ENCODE measurements at regions not wholly inside any gene's neighbourhood (a gene's known extent, or its start where the extent isn't known, plus 50 kb on each side); places are given as distances from the start of the nearest gene placed in this dataset.

GRCh38 chr1:75034376-75034775 is 99.8 kb upstream of the LHX8 start:
- DNase-seq (ENCODE audit: low spot score) (no peak), FAIRE-seq (no peak), ATAC-seq (no peak)
- Histone ChIP-seq H2AFZ (ENCODE audit: low read length) (no peak overlapping the region), H3K27ac (ENCODE audit: extremely low read length, insufficient read depth, low read length) (no peak overlapping the region), H3K9me3 (ENCODE audit: low read length) (peaks cover 15% of the 10 kb centered on the region), H3K4me2 (ENCODE audit: low read depth, low read length) (no peak overlapping the region), H3K36me3 (replicated peaks in 1 of 2; ENCODE audit: control insufficient read depth in 1 of 2, insufficient read depth in 2 of 2, low read length in 2 of 2) (no peaks in the 10 kb centered on the region), H3K79me2 (ENCODE audit: insufficient read depth, low read length) (no peaks in the 10 kb centered on the region), H3K4me1 (ENCODE audit: insufficient read depth, low read length) (no peaks in the 10 kb centered on the region), H3K27me3 (ENCODE audit: control insufficient read depth in 1 of 2, insufficient read depth in 2 of 2, low read length in 2 of 2) (no peaks in the 10 kb centered on the region), H3K9ac (ENCODE audit: insufficient read depth, low read depth, low read length) (no peak overlapping the region), H3K4me3 (replicated peaks in 1 of 3; ENCODE audit: insufficient read depth in 1 of 3, low read depth in 2 of 3, low read length in 3 of 3) (no peak overlapping the region), H4K20me1 (ENCODE audit: insufficient read depth, low read length) (no peaks in the 10 kb centered on the region)
- TF ChIP-seq ZNF446 (CRISPR knock-in tag; IDR thresholded peaks at IDR 0.05): no peak
- TF ChIP-seq JDP2 (CRISPR knock-in tag; IDR thresholded peaks at IDR 0.05; ENCODE audit: borderline replicate concordance): no peak
- TF ChIP-seq THAP11 (CRISPR knock-in tag; IDR thresholded peaks at IDR 0.05): no peak
- ChIA-PET CTCF (ENCODE audit: low intra/inter-chr PET ratio, low total read pairs) (no interaction called here), POLR2A (no interaction called here)
- intact Hi-C loops (cut with micrococcal nuclease; ENCODE audit: unreplicated experiment) (no loop called here), in situ Hi-C loops (cut with HindIII; ENCODE audit: extremely low pct_ligation_motif_present, low pct_unique_long_range_greater_than_20kb) (no loop called here)
- no TSS peak for BruUV-seq (replicated peaks)
- WGBS (ENCODE audit: low lambda C conversion rate): 0% methylated on average over 3 of the region's 3 CpGs

DNA sequence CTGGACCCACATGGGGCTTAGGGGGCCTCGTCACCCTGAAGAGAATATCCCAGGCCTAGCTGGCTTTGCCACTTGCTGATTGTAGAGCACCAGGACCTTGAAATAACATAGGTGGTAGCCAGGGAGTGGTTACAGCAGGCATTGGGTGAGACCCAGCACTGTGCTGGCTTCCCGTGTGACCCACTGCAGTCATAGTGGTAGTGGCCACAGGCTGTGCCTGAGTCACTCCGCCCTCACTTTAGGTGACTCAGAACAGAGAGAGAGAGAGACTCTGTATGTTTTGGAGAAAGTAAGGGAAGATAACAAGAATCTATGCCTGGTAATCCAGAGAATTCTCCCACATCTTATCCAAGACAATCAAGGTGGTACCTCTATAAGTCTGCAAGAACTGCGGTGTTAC is 98.7 kb upstream of the LHX8 start:
- H3K27me3 ChIP-seq (ENCODE audit: control insufficient read depth in 1 of 2, insufficient read depth in 2 of 2, low read length in 2 of 2): no peaks in the 10 kb centered on the region
- ATAC-seq (no peak), DNase-seq (ENCODE audit: low spot score) (no peak), FAIRE-seq (no peak)
- H3K4me1 ChIP-seq (ENCODE audit: insufficient read depth, low read length): no peaks in the 10 kb centered on the region
- in situ Hi-C loops (cut with HindIII; ENCODE audit: extremely low pct_ligation_motif_present, low pct_unique_long_range_greater_than_20kb) (no loop called here), intact Hi-C loops (cut with micrococcal nuclease; ENCODE audit: unreplicated experiment) (no loop called here)
- H3K9me3 ChIP-seq (ENCODE audit: low read length): peaks cover 15% of the 10 kb centered on the region
- H3K36me3 ChIP-seq (replicated peaks in 1 of 2; ENCODE audit: control insufficient read depth in 1 of 2, insufficient read depth in 2 of 2, low read length in 2 of 2): no peaks in the 10 kb centered on the region
- no peaks in the 10 kb centered on the region for H3K79me2 ChIP-seq (ENCODE audit: insufficient read depth, low read length)
- POLR2A ChIA-PET: no interaction called here
- H3K9ac ChIP-seq (ENCODE audit: insufficient read depth, low read depth, low read length): no peak overlapping the region
- CTCF ChIA-PET (ENCODE audit: low intra/inter-chr PET ratio, low total read pairs): no interaction called here
- no peak overlapping the region for H3K4me2 ChIP-seq (ENCODE audit: low read depth, low read length)
- no peak overlapping the region for H2AFZ ChIP-seq (ENCODE audit: low read length)
- BruUV-seq (replicated peaks): no TSS peak
- H3K4me3 ChIP-seq (replicated peaks in 1 of 3; ENCODE audit: insufficient read depth in 1 of 3, low read depth in 2 of 3, low read length in 3 of 3): no peak overlapping the region
- no peak overlapping the region for H3K27ac ChIP-seq (ENCODE audit: extremely low read length, insufficient read depth, low read length)
- WGBS (ENCODE audit: low lambda C conversion rate): 0% methylated on average over 4 of the region's 4 CpGs
- no peaks in the 10 kb centered on the region for H4K20me1 ChIP-seq (ENCODE audit: insufficient read depth, low read length)
- no peak for TF ChIP-seq HOXA5 (CRISPR knock-in tag; IDR thresholded peaks at IDR 0.05)
- TF ChIP-seq SOX6 (IDR thresholded peaks at IDR 0.05): no peak
- no peak for TF ChIP-seq SOX6 (CRISPR knock-in tag; IDR thresholded peaks at IDR 0.05)
- no peak for TF ChIP-seq MBD4 (IDR thresholded peaks at IDR 0.05; ENCODE audit: borderline replicate concordance, low read length)
- TF ChIP-seq HNF4G (IDR thresholded peaks at IDR 0.05; ENCODE audit: borderline replicate concordance, low read depth, low read length): no peak
- no peak for TF ChIP-seq HNF4G (CRISPR knock-in tag; IDR thresholded peaks at IDR 0.05; ENCODE audit: borderline replicate concordance, low read depth)
- no peak for TF ChIP-seq RXRA (CRISPR knock-in tag; IDR thresholded peaks at IDR 0.05)
- TF ChIP-seq YY1 (IDR thresholded peaks at IDR 0.05; ENCODE audit: insufficient read depth, insufficient replicate concordance, low read depth, low read length): no peak
- no peak for TF ChIP-seq ZSCAN5A (CRISPR knock-in tag; IDR thresholded peaks at IDR 0.05; ENCODE audit: borderline replicate concordance)
- TF ChIP-seq PATZ1 (CRISPR knock-in tag; IDR thresholded peaks at IDR 0.05): no peak
- TF ChIP-seq, protein P1, sequence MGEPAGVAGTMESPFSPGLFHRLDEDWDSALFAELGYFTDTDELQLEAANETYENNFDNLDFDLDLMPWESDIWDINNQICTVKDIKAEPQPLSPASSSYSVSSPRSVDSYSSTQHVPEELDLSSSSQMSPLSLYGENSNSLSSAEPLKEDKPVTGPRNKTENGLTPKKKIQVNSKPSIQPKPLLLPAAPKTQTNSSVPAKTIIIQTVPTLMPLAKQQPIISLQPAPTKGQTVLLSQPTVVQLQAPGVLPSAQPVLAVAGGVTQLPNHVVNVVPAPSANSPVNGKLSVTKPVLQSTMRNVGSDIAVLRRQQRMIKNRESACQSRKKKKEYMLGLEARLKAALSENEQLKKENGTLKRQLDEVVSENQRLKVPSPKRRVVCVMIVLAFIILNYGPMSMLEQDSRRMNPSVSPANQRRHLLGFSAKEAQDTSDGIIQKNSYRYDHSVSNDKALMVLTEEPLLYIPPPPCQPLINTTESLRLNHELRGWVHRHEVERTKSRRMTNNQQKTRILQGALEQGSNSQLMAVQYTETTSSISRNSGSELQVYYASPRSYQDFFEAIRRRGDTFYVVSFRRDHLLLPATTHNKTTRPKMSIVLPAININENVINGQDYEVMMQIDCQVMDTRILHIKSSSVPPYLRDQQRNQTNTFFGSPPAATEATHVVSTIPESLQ (CRISPR knock-in tag; conservative IDR thresholded peaks at IDR 0.05): no peak
- TF ChIP-seq FOXA1 (IDR thresholded peaks at IDR 0.05): no peak
- no peak for TF ChIP-seq FOXA1 (CRISPR knock-in tag; IDR thresholded peaks at IDR 0.05)
- no peak for TF ChIP-seq HNF4A (CRISPR knock-in tag; IDR thresholded peaks at IDR 0.05)
